H1 (cell line): ENCODE measurements at regions not wholly inside any gene's neighbourhood (a gene's known extent, or its start where the extent isn't known, plus 50 kb on each side); places are given as distances from the start of the nearest gene placed in this dataset.

Experiments used
- CTCF ChIA-PET: fragments of 300-600 bp; sonication (Branson Sonifier 250); formaldehyde crosslinking; loops from one replicate; lab custom pipeline; 2021; ENCODE audit not compliant: partially characterized antibody; lab: Charles Lee
- POLR2A ChIA-PET: fragments of 300-600 bp; sonication (Branson Sonifier 250); formaldehyde crosslinking; loops from one replicate; lab custom pipeline; 2021; ENCODE audit warnings: inconsistent platforms; ENCODE audit not compliant: partially characterized antibody; lab: Charles Lee
- DNase-seq, 2 experiments: peaks; one replicate each; pipeline versions ENCODE4 v3.0.0 to v3.0.0-alpha.2; 2010 to 2022; ENCODE audit warnings: low spot score in 2 of 2, low read depth in 1 of 2, mixed read lengths in 1 of 2
- FAIRE-seq: peaks from 2 replicates; lab custom pipeline; 2011; peaks lifted over from hg19 to GRCh38; lab: Jason Lieb, UNC
- H2AFZ ChIP-seq: 2 replicates; pipeline ENCODE4 v1.8.1; 2012; ENCODE audit warnings: low read length, inconsistent platforms
- H2AK5ac ChIP-seq: 2 replicates; pipeline ENCODE4 v1.6.1; 2013; ENCODE audit warnings: low read depth, low read length
- H2BK120ac ChIP-seq: replicated peaks from 2 replicates; pipeline ENCODE3; 2013; ENCODE audit warnings: low read depth, low read length, inconsistent platforms
- H2BK12ac ChIP-seq: 2 replicates; pipeline ENCODE4 v1.6.1; 2013; ENCODE audit warnings: low read depth, low read length
- H2BK15ac ChIP-seq: 2 replicates; pipeline ENCODE4 v1.6.1; 2013; ENCODE audit warnings: low read length
- H2BK20ac ChIP-seq: 2 replicates; pipeline ENCODE4 v1.6.1; 2013; ENCODE audit warnings: low read length
- H2BK5ac ChIP-seq: 2 replicates; pipeline ENCODE4 v1.6.1; 2013; ENCODE audit warnings: low read depth, low read length
- H3K14ac ChIP-seq: 2 replicates; pipeline ENCODE4 v1.6.1; 2013; ENCODE audit warnings: inconsistent platforms; ENCODE audit not compliant: insufficient read length
- H3K18ac ChIP-seq: 2 replicates; pipeline ENCODE4 v1.6.1; 2013; ENCODE audit warnings: low read length; ENCODE audit errors: extremely low read depth
- H3K23ac ChIP-seq: 2 replicates; pipeline ENCODE4 v1.6.1; 2013; ENCODE audit warnings: inconsistent platforms; ENCODE audit not compliant: insufficient read length
- H3K23me2 ChIP-seq: 2 replicates; pipeline ENCODE4 v1.6.1; 2013; ENCODE audit warnings: low read depth, low read length
- H3K27ac ChIP-seq: 2 replicates; pipeline ENCODE4 v1.6.1; 2011; ENCODE audit warnings: low read depth, low read length, inconsistent platforms
- H3K27me3 ChIP-seq, 4 experiments: replicated peaks in 1 of 4; 1 replicate in 1 of 4; 2 replicates in 3 of 4; pipeline versions ENCODE4 v1.6.1 to v1.8.1; 2011 to 2013; ENCODE audit warnings: low read length in 3 of 4, mild to moderate bottlenecking in 3 of 4, inconsistent platforms in 2 of 4, mixed read lengths in 2 of 4, moderate library complexity in 1 of 4; ENCODE audit not compliant: control insufficient read depth in 3 of 4, insufficient read depth in 3 of 4; ENCODE audit errors: extremely low read depth in 1 of 4
- H3K36me3 ChIP-seq, 4 experiments: 2 replicates each; pipeline versions ENCODE4 v1.6.1 to v1.8.1; 2011 to 2013; ENCODE audit warnings: mild to moderate bottlenecking in 4 of 4, low read length in 3 of 4, moderate library complexity in 2 of 4, control low read depth in 1 of 4, inconsistent platforms in 1 of 4; ENCODE audit not compliant: insufficient read depth in 4 of 4, control insufficient read depth in 2 of 4
- H3K4ac ChIP-seq: replicated peaks from 2 replicates; pipeline ENCODE3; 2013; ENCODE audit warnings: low read length, low read depth, mixed read lengths, inconsistent platforms; ENCODE audit not compliant: insufficient read length
- H3K4me1 ChIP-seq, 4 experiments: replicated peaks in 1 of 4; 1 replicate in 1 of 4; 2 replicates in 3 of 4; pipeline versions ENCODE4 v1.6.1 to v1.8.1; 2011 to 2013; ENCODE audit warnings: low read length in 3 of 4, inconsistent platforms in 2 of 4, mixed read lengths in 1 of 4; ENCODE audit not compliant: insufficient read depth in 4 of 4, control insufficient read depth in 3 of 4
- H3K4me2 ChIP-seq, 2 experiments: 2 replicates each; pipeline versions ENCODE4 v1.6.1 to v1.8.1; 2011 to 2013; ENCODE audit warnings: low read depth in 2 of 2, low read length in 2 of 2, control low read depth in 1 of 2, inconsistent platforms in 1 of 2, mild to moderate bottlenecking in 1 of 2; ENCODE audit not compliant: insufficient read depth in 1 of 2
- H3K4me3 ChIP-seq, 4 experiments: fragments of 200-600, 300-600 bp in 1 of 4; sonication (generic), shearing (Covaris generic), sonication (Bioruptor Twin) in 1 of 4; 2 replicates each; pipeline versions ENCODE4 v1.5.1 to v1.8.1; 2011 to 2016; ENCODE audit warnings: low read length in 4 of 4, low read depth in 3 of 4, control low read depth in 2 of 4, inconsistent platforms in 2 of 4, mild to moderate bottlenecking in 2 of 4, mixed read lengths in 1 of 4, moderate library complexity in 1 of 4; ENCODE audit not compliant: insufficient read depth in 2 of 4; ENCODE audit errors: extremely low read depth in 1 of 4
- H3K56ac ChIP-seq: replicated peaks from 2 replicates; pipeline ENCODE3; 2013; ENCODE audit warnings: low read depth, mild to moderate bottlenecking, mixed read lengths, low read length, inconsistent platforms; ENCODE audit not compliant: insufficient read length
- H3K79me1 ChIP-seq: 2 replicates; pipeline ENCODE4 v1.6.1; 2013; ENCODE audit warnings: low read depth, low read length, control low read depth
- H3K79me2 ChIP-seq, 2 experiments: 2 replicates each; pipeline versions ENCODE4 v1.6.1 to v1.8.1; 2012 to 2013; ENCODE audit warnings: low read length in 2 of 2, mild to moderate bottlenecking in 2 of 2, inconsistent platforms in 1 of 2; ENCODE audit not compliant: insufficient read depth in 2 of 2, control insufficient read depth in 1 of 2
- H3K9ac ChIP-seq, 4 experiments: replicated peaks in 1 of 4; 1 replicate in 1 of 4; 2 replicates in 3 of 4; pipeline versions ENCODE4 v1.6.1 to v1.8.1; 2011 to 2013; ENCODE audit warnings: low read depth in 3 of 4, low read length in 3 of 4, control low read depth in 2 of 4, mild to moderate bottlenecking in 2 of 4, moderate library complexity in 2 of 4, inconsistent platforms in 1 of 4; ENCODE audit errors: extremely low read depth in 1 of 4
- H3K9me3 ChIP-seq, 2 experiments: 2 replicates each; pipeline versions ENCODE4 v1.6.1 to v1.8.1; 2012 to 2013; ENCODE audit warnings: mild to moderate bottlenecking in 2 of 2, moderate library complexity in 2 of 2, control low read depth in 1 of 2, inconsistent platforms in 1 of 2, low read depth in 1 of 2, low read length in 1 of 2, mixed read lengths in 1 of 2; ENCODE audit not compliant: insufficient read depth in 2 of 2
- H4K20me1 ChIP-seq, 2 experiments: replicated peaks in 1 of 2; 2 replicates each; pipeline versions ENCODE3 to v1.8.1; 2011 to 2013; ENCODE audit warnings: inconsistent platforms in 2 of 2, low read length in 2 of 2, mild to moderate bottlenecking in 1 of 2; ENCODE audit not compliant: insufficient read depth in 2 of 2, control insufficient read depth in 1 of 2
- H4K5ac ChIP-seq: 2 replicates; pipeline ENCODE4 v1.6.1; 2013; ENCODE audit warnings: low read length, low read depth, mixed read lengths, inconsistent platforms; ENCODE audit not compliant: insufficient read length
- H4K8ac ChIP-seq: 2 replicates; pipeline ENCODE4 v1.8.0; 2013; ENCODE audit warnings: mild to moderate bottlenecking, moderate library complexity, low read length, inconsistent platforms; ENCODE audit not compliant: insufficient read depth; ENCODE audit errors: extremely low read depth
- H4K91ac ChIP-seq: replicated peaks from 2 replicates; pipeline ENCODE3; 2013; ENCODE audit warnings: low read length, mixed read lengths, inconsistent platforms; ENCODE audit not compliant: insufficient read length
- GABPA ChIP-seq: IDR thresholded peaks from 2 replicates; pipeline ENCODE4 v1.6.1; 2011; ENCODE audit warnings: mild to moderate bottlenecking, low read length, moderate library complexity, borderline replicate concordance; ENCODE audit not compliant: insufficient read depth
- RAD21 ChIP-seq, 2 experiments: IDR thresholded peaks in 1 of 2; conservative IDR thresholded peaks in 1 of 2; 2 replicates each; pipeline ENCODE4 v1.6.1; 2011; ENCODE audit warnings: low read depth in 2 of 2, low read length in 2 of 2, improper control_type of control experiment in 1 of 2, inconsistent platforms in 1 of 2, mild to moderate bottlenecking in 1 of 2, moderate library complexity in 1 of 2
- SIRT6 ChIP-seq: IDR thresholded peaks from one replicate; pipeline ENCODE4 v1.7.1; 2012; ENCODE audit warnings: low read length, inconsistent platforms
- SUZ12 ChIP-seq: fragments of 200-600 bp; sonication (generic); IDR thresholded peaks from 2 replicates; pipeline ENCODE4 v1.6.1; 2012; ENCODE audit warnings: mild to moderate bottlenecking, inconsistent platforms, low read length, moderate library complexity, mixed read lengths
- WGBS, 2 experiments: shearing (Covaris generic) in 1 of 2; methylation state at CpG; one replicate each; pipeline versions ENCODE4 v1.1.6 to v1.1.7; 2013 to 2015; ENCODE audit warnings: low lambda C conversion rate in 2 of 2, mixed read lengths in 2 of 2, inconsistent platforms in 1 of 2, low coverage in 1 of 2, missing lambda C conversion rate in 1 of 2; ENCODE audit not compliant: insufficient replicate concordance in 2 of 2, insufficient coverage in 1 of 2, insufficient read length in 1 of 2; ENCODE audit errors: extremely low coverage in 1 of 2, missing lambda C conversion rate in 1 of 2; 5-methylcytosine and 5-hydroxymethylcytosine counted together
- TF ChIP-seq, protein P1 (sequence below), 3 experiments: IDR thresholded peaks; 1 replicate in 2 of 3; 2 replicates in 1 of 3; pipeline versions ENCODE4 v1.5.1 to v1.6.1; 2011; ENCODE audit warnings: low read length in 3 of 3, mild to moderate bottlenecking in 3 of 3, inconsistent platforms in 2 of 3, low read depth in 1 of 3, moderate library complexity in 1 of 3; ENCODE audit not compliant: insufficient read depth in 1 of 3; ENCODE audit errors: control extremely low read depth in 1 of 3

DNA sequence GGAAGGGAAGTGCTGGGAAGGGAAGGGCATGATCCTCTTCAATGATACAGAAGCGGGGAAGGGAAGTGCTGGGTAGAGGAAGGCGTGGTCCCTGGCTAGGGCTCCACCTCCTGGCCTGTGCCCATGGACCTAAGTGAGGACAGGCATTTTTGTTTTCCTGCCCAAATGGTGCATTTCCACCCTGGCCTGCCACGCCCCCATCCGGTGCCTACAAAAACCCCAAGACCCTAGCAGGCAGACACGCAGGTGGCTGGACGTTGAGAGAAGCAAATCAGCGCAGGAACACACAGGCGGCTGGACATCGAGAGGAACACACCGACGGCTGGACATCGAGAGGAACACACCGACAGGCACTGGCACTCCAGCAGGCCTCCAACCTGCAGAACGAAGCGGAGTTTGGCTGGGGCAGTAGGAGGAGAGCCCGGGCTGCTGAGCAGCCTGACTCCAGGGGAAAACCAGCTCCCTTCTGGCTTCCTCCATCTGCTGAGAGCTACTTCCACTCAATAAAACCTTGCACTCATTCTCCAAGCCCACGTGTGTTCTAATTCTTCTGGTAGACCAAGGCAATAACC, 628.3 kb downstream of the BUD13 start:
- H3K36me3 ChIP-seq = no peaks in the 10 kb centered on the region
- H3K27ac ChIP-seq = no peak overlapping the region
- H4K8ac ChIP-seq = peak overlapping the region; percentile 81
- 77% methylated on average over 17 of the region's 17 CpGs; no CpG with 5 or more reads in 1 of the 2 experiments for WGBS, 2 experiments
- H3K9ac ChIP-seq = no peak overlapping the region
- TF ChIP-seq, protein P1, sequence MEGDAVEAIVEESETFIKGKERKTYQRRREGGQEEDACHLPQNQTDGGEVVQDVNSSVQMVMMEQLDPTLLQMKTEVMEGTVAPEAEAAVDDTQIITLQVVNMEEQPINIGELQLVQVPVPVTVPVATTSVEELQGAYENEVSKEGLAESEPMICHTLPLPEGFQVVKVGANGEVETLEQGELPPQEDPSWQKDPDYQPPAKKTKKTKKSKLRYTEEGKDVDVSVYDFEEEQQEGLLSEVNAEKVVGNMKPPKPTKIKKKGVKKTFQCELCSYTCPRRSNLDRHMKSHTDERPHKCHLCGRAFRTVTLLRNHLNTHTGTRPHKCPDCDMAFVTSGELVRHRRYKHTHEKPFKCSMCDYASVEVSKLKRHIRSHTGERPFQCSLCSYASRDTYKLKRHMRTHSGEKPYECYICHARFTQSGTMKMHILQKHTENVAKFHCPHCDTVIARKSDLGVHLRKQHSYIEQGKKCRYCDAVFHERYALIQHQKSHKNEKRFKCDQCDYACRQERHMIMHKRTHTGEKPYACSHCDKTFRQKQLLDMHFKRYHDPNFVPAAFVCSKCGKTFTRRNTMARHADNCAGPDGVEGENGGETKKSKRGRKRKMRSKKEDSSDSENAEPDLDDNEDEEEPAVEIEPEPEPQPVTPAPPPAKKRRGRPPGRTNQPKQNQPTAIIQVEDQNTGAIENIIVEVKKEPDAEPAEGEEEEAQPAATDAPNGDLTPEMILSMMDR (IDR thresholded peaks at IDR 0.05; ENCODE audit: control extremely low read depth in 1 of 3, insufficient read depth in 1 of 3, low read depth in 1 of 3, low read length in 3 of 3) = peak in 1 of 3 experiments; percentile 22; a peak in 2 of 4 replicates
- TF ChIP-seq GABPA (no peak), SIRT6 (no peak), RAD21 (IDR thresholded peaks at IDR 0.05 in 1 of 2, conservative IDR thresholded peaks at IDR 0.05 in 1 of 2; ENCODE audit: low read depth in 2 of 2, low read length in 2 of 2) (peak; percentile 48 to 57), SUZ12 (no peak)
- TF ChIP-seq, all 59 proteins: peak for 2
- ChIA-PET CTCF (interaction anchor here (0.6 to 2.0 kb wide), 24 partner anchors 10 to 441 kb away, joined by 3 to 10 read pairs (median 3); no protein-coding TSS in a partner anchor), POLR2A (no interaction called here)
- Histone ChIP-seq H2AK5ac (peak overlapping the region; percentile 10; the same call in 1 of the 2 replicates), H3K14ac (no peak overlapping the region), H3K23ac (no peak overlapping the region), H3K9me3 (0 out of 4 replicates have a peak, but pooled peaks cover 0 to 3% of the 10 kb centered on the region in 2 experiments), H3K4me1 (peaks cover 0 to 3% (median 1%) of the 10 kb centered on the region in 4 experiments; a peak in 4 of 7 replicates), H3K27me3 (no peaks in the 10 kb centered on the region), H3K79me2 (no peaks in the 10 kb centered on the region), H2BK15ac (0 out of 2 replicates have a peak overlapping the region, but pooled peaks have one; percentile 8), H3K4me2 (no peak overlapping the region; a peak in 1 of 4 replicates), H2BK12ac (no peak overlapping the region), H3K56ac (no peak overlapping the region), H3K4me3 (no peak overlapping the region), H4K20me1 (no peaks in the 10 kb centered on the region), H2BK120ac (no peak overlapping the region), H3K18ac (no peak overlapping the region), H2AFZ (no peak overlapping the region), H3K23me2 (no peaks in the 10 kb centered on the region), H3K4ac (no peak overlapping the region), H3K79me1 (no peaks in the 10 kb centered on the region), H2BK20ac (no peak overlapping the region), H4K91ac (no peak overlapping the region), H4K5ac (no peak overlapping the region), H2BK5ac (no peak overlapping the region)
- DNase-seq = no peak
- FAIRE-seq = no peak
